NCI-H1092 treated with DMSO at 0.1 percent for 48 hours (cell line): ENCODE measurements at regions not wholly inside any gene's neighbourhood (a gene's known extent, or its start where the extent isn't known, plus 50 kb on each side); places are given as distances from the start of the nearest gene placed in this dataset.

Source experiments
- DNase-seq: peaks from one replicate; lab custom pipeline; 2025; lab: John Stamatoyannopoulos, UW

GRCh38 chr2:79355569-79355968 lies 157.3 kb upstream of the CTNNA2 start:
- DNase-seq: no peak

- DNase-seq: peak; percentile 0
Observed at GRCh38 chr2:79327460-79327859, 167.9 kb upstream of the REG3A start.

DNA sequence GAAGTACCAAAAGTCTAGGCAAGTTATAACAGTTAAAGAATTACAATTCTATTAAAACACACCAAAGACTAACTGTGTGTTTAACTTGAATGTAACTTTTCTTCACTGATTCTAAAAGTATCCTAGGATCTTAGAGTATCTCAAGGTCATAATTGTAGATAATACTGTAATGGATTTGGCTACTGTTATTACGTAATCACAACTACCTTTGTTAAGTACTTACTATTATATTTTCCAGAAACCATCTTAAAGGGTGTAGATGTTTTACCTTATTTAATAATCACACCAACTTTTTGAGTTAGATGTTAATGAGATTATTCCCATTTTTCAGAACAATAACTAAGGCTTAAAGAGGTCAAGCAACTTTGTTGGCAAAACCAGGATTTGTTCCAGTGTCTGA lies 161.3 kb upstream of the REG3A start:
- no peak for DNase-seq

DNA sequence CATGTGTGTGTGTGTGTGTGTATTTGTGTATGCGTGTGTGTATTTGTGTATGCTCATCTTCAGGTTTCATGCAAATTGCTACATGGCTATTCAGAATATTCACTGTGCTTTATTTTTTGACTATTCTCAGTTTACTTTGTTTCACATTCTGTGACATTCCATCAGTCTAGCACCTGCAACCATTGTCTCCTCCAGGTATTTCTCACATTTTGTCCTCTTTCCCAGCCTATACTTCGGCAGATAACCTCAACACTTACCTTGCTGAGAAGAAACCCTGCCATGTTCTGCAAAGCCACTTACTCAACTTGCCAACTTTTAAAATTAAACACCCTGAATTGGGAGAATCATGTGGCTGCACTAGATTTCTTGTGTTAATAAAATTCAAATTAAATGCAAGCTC lies 135.4 kb upstream of the REG3A start:
- no peak for DNase-seq

GRCh38 chr2:79292958-79293315 lies 133.4 kb upstream of the REG3A start:
- no peak for DNase-seq

DNA sequence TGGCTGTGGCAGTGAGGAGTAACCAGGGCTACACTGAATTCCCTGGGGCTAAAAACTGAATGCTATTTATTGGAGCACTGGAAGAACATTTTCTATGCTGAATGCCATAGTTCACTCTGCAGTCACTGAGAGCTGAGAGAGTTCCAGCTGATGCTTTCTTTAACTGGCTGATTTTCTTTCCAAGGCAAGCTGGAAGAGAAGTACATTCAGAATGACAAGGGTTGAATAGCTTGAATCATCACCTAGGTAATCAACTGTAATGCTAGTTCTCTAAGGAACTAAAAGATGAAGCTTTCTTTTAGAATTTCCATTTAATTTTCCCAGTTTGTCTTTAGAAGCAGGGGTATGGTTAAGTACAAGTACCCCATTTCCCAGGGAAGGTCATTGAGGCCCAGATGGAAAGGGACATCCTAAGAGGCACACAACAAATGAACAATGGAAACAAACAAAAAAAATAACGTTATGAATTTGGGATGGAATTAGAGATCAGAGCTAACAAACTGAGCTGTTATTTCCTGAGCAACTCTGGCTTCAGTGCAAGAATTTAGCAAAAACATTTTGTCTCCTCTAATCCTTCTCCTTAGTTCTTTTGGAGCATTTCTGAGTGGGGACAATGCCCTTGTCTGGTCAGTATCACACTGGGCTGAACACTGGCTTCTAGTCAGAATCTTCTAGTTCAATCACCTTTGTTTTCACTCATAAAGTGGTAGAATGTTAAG lies 132.8 kb upstream of the REG3A start:
- DNase-seq: no peak

DNA sequence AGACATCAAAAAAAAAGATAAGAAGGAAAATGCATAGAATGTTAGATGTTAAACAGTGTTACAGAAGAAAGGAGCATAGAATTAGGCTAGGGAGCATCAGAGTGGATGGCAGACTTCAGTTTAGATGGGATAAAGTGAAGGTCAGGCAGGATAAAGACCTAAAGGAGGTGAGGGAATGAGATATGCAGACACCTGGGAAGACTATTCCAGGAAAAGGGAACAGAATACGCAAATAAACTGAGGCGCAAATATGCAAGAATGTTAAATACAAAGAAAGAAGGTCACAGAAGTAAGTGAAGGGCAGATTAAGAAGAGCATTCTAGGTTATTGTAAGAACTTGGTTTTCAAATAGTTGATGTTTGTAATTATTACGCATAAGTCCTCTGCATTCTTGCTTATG lies 116.3 kb upstream of the REG3A start:
- DNase-seq: no peak

GRCh38 chr2:79275197-79275596 lies 115.6 kb upstream of the REG3A start:
- DNase-seq: no peak

DNA sequence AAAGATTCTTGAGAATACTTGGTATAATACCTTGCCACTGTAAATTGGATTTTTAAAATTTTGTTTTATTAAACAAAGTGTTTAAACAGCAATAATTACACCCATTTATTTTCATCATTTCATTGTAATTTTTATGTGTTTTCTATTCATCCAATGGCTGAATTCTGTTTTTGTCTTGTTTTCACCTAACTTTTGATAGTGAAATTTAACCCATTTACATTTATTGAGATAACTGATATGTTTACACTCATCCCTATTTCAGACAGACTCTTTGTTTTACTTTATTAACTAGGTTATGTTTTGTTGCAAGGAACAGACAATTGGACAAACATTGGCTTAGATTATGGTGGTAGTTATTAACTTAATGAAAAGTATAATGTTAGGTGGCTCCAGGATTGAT lies 113.1 kb upstream of the REG3A start:
- no peak for DNase-seq

DNA sequence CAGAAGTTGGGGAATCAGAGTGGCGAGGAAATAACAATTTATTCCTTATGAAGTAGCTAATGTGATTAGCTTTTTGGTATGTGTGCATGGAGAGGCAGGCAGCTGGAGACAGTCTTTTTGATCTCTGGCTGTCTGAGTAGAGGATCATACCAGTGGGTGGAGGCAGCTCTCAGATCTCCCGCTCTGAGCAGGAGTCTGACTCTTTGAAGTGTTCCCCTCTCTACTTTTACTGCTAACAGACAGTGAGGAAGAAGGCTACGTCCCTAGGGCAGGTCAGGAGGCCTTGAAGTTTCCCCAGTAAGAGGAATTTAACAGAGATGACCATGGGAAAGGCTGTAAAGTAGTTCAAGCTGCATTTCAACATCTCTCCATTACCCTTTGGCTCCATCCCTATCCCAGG lies 111.9 kb upstream of the REG3A start:
- DNase-seq: no peak

GRCh38 chr2:79260848-79261247 lies 101.3 kb upstream of the REG3A start:
- DNase-seq: no peak

DNA sequence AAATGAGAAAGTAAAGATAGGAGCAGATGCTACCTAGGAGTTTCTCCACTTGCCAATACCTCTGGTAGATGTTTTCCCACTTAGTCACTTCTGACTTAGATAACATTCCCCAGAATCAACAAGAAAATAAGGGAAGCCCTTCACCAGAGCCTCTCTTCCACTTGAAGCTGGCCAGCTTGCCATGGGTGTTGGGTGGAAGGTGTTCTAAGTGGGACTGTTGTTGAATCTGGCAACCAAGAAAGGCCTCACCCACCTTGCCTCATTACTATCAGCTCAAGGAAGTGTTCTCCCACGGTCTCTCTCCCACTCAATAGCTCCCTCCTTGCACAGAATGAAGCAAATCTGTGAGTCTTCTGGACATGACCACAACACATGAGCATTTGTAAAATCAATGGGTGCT lies 100.4 kb upstream of the REG3A start:
- no peak for DNase-seq

- no peak for DNase-seq
Observed at GRCh38 chr2:79259296-79259695, 99.7 kb upstream of the REG3A start.

DNA sequence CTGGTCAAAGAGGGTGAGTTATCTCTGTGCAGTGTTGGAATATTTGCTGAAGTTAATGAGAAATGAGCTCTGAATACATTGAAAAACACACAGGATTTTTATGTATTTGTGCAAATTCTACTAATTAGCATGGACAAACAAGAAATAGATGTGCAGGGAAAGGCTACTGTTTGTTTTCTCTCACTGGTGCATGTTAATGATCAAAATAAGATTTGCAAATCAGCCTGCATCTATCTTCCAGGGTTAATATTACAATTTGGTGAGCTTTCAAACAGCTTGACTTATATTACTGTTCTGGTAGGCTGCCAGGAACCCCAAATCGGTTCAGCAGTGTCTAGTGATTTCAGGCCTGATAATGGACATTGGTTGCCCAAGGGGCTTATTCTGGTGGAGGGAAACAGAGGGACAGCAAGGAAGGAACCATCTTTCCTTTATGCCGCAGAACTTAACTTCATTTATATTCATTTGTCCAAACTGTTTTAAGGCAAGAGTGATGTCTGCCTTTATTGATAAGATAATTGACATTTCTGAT lies 93.8 kb upstream of the REG3A start:
- DNase-seq: no peak

- DNase-seq: no peak
Observed at GRCh38 chr2:79250656-79251055, 91.1 kb upstream of the REG3A start.

GRCh38 chr2:79248776-79249175 lies 89.2 kb upstream of the REG3A start:
- no peak for DNase-seq

DNA sequence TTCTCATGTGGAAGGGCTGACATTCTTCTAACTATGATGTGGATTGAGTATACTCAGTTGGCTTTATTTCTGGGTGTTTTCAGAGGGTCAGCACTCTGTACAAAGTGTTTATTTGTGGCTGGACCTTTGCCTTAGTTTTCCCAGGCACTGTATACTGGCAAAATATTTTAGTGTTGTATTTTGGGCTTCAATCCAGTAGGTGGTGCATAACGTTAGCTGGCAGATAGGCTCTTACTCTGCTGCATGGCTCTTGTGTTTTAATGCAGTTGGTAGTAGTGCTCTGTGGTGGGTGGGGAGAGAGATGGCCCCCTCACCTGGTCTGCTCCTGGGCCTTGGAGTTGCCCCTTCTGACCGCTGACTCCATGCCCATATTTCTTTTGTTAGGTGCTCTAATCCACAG lies 75.6 kb upstream of the REG3A start:
- DNase-seq: no peak

GRCh38 chr2:79223539-79223938 lies 64.0 kb upstream of the REG3A start:
- DNase-seq: no peak

DNA sequence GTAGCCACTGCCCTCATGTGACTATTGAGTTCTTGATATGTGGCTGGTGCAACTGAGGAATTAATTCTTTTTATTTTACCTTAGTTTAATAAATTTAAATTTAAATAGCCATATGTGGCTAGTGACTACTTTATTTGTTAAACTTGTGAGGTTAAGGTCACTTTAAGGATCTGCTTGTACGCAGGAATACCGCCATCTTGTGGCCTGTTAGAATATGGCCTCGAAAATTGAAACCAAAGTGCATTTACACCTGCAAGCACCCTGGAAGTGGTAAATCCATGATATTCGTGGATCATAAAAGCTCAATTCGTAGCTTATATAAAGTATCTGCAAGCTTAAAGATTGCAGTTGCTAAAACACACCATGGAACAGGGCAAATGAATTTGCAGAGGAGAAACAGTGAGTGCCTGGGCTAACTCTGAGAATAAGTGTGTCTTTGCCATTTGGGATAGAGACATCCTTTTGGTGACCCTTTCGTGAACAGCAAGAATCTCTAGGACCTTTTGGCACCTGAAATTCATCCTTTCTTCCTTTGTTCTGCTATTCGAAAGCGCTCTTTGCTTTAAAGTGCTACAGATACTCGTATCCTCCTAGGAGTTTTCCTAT lies 59.9 kb upstream of the REG3A start:
- peak; percentile 40 for DNase-seq

DNA sequence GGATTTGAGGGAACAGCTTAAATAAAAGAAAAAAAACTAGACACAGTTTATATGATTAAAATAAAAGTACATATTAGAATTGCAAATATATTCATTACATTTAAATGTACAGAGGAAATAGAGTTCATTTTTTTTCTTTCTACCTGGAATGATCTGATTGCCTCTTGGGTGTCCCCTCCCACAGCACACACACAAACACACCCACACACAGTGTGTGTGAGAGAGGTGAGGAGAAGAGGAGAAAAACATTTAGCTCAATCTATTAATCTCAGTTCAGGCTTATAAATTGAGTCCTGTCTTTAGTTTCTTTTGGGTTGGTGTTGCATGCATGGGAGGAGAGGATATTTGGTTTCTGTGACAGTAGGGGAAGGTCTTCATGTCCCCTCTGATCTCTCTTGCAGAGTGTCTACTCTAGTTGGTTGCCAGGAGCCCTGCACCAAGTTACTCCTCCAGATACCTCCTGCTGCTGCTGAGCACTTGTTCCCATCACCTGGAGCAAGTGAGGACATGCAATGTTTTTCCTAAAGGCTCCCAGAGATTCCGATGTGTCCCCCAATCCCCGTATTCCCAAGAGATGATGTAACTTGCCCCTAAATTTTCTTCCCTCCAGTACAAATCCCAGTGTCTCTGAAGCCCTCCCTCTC lies 50.8 kb upstream of the REG3A start:
- no peak for DNase-seq
